Amniotic epithelial cell (primary cell): ENCODE measurements at regions not wholly inside any gene's neighbourhood (a gene's known extent, or its start where the extent isn't known, plus 50 kb on each side); places are given as distances from the start of the nearest gene placed in this dataset.

ENCODE experiments used
- DNase-seq: peaks from one replicate; pipeline ENCODE4 v3.0.0-alpha.2; 2010; ENCODE audit warnings: low read depth

DNA sequence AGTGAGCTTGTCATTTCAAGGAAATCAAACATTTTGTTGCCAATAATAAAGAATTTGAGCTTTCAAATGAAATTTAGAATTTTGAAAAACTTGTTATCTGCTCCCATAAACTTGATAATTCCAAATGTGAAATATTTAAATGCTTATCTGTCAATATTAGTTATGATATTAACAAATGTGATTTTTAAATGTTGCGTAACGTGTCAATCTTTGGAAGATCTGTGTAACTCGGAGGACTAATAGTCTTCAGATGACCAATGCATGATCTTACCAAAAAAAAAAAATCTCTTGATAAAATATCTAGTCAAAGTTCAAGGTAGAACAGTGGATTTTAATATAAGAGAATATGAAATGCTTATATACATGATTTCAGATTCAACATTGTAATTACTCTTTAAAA is 274.5 kb upstream of the HSF2 start:
- DNase-seq: no peak

DNA sequence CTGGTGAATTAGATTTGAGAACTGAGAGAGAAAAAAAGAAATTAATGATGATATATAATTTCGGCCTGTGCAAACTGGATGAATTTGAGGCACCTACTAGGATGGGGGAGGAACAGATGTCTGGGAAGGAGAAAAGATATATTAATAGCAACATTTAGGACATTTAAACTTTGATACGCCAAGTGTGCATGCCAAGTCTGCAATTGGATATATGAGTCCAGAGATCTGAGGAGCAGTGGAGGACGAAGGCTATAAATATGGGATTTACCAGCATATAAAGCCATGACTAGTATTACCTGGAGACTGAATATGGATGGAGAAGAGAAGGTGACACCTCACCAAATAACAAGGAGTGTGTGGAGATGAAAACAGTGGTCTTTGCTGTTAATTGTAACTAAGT is 272.6 kb upstream of the HSF2 start:
- DNase-seq: no peak

DNA sequence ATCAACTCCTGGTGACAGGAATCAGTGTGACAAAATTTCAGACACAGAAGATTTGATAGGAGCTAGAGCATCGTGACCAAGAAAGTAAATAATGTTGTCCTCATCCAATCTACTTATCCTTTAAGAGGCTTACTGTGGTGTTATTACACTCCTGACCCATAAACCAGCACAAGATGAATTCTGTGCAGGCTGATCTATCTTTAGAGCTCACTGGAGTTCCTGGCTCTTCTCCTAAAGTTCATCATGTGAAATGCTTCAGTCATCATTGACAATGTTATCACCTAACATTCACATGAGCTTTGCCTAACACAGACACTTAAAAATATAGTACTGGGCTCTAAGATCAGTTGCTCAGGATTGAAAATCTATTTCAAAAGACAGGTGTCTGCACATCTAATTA is 271.0 kb upstream of the HSF2 start:
- no peak for DNase-seq

DNA sequence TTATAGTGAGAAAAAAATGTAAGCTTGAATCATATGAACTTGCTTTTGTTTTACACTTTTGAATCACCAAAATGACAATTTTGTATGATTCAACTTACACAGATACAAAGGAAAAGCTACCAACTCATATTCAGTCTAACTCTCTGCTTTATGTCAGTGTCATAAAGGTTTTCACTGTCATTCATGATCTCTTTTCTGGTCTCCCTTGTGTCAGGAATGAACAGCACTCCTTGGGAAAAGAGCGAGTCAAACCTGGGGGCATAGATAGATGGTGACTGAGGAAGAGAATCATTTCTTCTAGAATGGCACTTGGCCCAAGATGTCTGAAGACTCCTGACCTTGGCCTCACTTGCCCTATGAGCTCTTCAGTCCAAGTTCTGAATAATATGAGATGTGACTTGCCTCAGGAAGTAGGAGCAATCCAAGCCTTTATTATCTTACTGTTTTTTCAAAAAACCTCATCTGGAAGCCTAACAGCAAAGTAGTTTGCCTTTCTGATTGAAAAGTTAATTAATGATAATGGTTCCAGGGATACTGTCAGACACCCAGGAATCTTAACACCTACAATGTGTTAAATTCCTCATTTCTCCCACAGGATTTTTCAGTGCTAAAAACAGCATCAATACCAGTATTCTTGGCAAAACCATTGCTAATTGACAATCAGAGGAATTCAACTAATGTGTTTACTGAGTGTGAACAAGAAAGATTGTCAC is 270.0 kb upstream of the HSF2 start:
- DNase-seq: no peak

DNA sequence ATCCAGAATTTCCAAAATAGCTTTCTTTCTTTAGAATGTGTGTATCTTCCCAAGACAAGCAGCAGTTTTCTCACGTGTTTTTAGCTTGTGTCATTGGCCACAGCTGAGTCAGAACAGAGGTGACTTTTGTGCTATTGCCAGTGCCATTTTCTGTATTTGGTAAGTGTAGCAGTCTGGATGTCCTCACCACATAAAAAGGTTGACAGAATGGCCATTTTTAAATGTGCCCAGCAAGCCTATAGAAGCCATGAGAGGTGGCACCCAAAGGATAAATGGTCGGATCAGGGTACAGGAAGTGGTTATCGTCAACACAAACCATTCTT is 269.5 kb upstream of the HSF2 start:
- no peak for DNase-seq

DNA sequence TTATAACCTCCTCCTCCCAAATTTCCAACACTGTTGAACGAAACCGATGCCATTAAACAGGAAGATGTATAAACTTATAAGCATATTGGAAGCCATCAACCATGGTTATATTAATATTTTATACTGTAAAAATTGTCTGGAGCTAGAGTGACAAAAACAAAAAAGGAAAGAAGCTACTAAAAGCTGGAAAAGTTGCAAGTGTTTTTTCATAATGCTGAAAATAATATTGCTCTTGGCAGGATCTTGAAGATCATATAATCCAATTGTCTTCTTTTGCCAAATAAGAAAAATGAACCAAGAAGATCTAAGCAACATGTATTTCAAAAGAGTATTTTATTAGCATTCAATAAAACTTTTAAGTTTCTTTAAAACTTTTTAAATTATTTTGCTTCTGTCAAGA is 268.9 kb upstream of the HSF2 start:
- no peak for DNase-seq

DNA sequence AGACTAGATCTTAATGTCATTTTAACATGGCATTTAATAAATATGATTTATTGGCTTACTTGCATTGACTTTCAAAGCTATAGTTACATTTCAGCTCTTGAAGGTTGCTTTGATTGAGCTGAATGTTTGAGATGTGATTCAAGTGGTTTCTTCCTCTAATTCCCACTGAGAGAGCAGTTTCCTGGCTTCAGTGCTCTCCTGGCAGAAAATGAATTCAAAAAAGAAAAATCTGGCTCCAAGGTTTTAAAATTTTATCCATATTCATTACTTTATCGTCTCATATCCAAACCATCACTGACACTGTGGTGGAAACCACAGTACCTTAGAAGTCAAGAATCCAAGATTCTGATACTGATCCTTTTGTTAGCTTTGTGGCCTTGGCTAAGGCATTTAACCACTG is 263.1 kb upstream of the HSF2 start:
- no peak for DNase-seq

DNA sequence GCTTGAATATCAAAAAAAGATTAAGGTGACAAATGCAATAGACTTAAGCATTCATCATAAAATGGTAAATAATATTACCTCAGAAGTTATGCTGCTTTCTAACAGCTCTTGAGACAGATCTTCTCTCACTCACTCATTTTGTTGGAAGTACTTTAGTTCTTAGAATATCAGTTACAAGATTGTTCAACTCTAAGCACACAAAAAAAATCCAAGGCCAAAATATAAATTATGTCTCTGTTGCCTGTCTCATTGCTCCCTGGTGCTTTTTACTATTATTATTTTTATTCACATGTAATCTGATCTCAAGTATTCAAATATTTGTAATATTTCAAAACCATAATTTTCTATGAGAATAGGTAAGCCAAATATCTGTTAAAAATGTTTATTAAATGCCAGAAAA is 259.4 kb upstream of the HSF2 start:
- DNase-seq: no peak

DNA sequence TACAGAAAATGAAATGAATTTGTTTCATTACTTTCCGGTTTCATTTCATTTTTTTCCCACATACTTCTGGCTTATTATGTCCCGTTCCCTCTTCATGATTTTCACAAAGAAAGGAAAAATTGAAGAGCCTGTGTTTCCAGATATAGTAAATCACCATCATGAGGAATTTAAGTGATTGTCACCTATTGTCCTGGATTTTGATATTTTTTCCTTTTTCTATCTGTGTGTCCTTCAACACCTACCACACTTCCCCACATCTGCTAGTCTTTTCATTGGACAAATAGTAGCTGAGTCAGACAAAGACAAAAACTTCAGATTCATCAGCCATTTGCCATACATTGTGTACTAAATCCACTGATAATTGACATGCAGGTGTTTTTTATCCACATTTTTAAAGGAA is 258.2 kb upstream of the HSF2 start:
- no peak for DNase-seq

DNA sequence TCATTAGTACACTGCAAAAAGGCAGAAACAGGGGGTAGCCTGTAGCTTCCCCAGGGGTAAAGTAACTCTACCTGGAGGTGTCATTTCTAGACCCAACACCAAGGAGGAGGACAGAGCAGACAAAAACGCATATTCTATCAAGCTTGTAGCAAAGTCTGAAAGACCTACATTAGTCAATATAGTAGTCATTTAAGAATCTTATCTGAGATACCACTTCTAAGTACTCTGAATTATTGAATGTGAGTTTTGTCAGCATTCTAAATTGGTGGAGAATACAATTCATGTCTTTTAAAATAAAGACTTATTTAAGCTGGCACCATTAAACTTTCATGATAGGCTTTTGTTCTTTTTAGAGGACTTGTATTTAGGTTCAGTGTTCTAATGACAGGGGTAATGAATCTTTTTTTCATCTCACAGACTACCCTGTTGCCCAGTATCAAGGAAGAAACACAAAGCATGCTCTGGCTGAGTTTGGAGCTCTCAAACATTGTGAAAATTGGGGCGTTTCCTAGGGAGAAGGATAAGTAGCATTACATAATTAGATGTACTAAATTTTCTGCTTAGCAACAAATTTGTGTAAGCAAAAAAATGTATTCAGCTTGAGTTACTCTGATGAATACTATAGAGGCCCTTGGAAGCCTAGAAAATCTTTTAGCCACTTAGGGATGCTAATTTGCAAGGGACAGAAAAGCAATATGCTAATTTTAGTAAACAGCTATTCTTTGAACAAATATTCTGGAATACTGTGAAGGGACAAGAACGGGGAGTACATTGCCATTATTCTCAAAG is 255.4 kb upstream of the HSF2 start:
- no peak for DNase-seq

DNA sequence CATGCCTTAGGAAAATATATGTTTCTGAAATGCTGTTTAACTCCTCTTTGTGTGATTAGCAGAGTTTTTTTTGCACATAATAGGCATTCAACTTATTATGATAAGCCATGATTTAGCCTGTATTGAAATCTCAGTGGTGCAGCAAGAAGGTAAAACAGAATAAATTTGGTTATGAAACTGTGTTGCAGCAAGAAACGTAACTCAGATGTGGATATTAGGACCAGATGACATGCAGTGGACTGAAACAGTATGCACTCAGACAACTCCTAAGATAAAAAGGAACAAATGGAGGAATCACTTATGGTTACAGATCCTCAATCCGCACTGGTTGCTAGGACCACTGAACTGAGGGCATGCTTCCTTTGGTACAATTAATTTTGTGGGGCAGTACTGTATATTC is 254.2 kb upstream of the HSF2 start:
- DNase-seq: no peak

DNA sequence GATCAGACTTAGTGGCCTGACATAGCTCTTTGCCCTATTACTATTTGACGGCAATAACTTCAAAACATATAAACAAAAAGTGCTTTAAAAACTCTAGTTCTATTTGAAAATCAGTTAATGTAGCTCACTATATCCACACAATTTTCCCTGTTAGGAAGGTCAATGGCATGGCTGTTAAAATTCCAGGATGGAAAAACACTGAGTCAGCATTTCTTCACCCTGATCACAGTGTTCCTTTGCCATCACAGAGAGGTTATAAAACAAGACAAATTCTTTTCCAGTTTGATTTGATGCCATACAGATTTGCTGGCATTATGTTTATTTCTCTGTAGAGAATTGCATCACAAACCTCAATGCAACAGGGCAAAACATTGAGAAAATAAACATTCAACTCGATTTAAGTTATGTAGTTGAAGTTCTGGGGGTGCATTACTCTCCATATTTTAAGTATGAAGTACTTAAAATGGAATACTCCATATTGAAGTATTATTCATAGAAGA is 253.7 kb upstream of the HSF2 start:
- no peak for DNase-seq

DNA sequence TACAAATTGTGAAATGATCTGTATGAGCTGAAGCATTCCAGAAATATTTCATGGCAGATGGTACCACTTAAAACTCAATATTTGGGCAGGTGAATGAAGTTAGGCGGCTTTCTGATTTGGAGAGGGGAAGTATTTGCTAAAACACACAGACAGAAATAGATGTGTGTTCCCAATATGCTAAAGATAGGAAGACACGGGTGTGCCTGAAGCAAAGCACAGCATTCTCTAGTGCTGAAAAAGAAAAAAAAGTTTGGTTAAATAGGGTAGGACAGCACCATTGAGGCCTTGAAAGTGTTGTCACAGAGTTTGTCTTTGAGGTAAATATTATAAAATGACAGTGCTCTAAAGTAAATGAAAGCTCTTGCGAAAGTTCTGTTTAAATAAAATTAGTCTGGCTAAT is 252.2 kb upstream of the HSF2 start:
- no peak for DNase-seq

DNA sequence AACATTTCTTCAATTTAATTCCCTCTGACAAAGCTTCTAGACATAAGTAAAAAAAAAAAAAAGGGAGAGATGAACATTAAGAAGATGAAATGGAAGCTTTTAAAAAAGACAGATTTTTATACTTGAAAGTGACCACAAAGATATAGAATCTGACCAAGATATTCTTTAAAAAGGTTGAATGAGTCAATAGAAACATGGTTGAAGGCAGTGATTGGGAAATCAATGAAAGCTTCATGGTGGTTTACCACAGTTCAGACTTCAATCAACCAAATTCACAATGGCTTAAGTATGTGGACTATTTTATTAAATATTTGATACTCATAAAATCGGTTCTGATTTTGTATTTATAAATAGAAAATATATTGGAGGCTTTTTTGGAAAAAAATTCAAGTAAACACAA is 248.4 kb upstream of the HSF2 start:
- DNase-seq: peak; percentile 79

DNA sequence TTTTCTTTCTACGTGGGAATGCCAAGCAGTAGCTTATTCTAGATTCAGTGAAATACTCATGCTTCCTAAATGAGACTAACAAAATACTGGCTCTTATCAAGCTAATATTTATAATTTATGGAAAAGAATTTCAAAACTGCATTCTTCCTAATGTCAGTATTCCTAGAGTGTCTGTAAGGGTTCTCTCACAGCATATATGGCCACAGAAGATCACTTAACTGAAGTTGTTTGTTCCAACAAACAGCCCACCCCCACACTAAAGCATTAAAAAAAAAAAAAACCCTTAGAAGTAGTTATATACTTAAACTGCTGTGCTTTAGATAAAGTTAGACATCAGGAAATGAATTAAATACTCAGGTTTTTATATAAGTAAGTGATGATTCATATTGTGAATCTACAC is 247.7 kb upstream of the HSF2 start:
- DNase-seq: peak; percentile 19

DNA sequence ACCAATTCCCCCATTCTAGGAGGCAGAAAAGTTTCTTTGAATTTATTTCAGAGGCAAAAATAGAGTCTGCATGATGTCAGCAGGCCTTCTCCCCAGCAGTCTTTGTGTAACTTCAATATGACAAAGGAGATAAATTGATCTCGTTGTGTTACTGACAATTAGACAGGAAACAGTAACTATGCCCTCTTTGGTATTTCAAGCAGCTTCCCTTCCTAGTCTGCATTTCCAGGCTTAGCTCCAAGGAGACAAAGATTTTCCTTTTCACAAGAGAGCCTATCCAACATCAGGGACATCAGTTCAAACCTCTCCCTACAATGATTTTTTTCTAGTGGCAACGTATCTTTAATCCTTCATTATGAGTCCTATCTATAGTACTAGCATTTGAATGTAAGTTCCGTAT is 245.9 kb upstream of the HSF2 start:
- no peak for DNase-seq

DNA sequence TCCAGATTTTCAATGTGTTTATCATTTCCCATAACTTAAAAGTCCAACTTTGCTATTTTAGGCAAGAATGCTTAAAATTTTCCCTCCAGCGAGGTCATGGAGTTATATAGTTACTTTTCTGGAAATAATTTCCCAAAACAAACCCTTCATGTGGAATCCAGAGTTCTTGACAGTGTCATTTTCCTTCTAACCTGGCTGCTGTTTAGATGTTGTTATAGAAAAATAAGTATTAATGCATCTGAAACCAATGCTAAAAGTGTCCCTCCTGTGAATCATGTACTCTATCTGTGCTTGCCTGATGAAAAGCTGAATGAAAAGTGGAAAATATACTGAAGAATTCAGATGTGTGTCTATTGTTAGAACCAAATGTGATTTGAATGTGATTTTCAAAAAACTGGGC is 245.3 kb upstream of the HSF2 start:
- DNase-seq: no peak

DNA sequence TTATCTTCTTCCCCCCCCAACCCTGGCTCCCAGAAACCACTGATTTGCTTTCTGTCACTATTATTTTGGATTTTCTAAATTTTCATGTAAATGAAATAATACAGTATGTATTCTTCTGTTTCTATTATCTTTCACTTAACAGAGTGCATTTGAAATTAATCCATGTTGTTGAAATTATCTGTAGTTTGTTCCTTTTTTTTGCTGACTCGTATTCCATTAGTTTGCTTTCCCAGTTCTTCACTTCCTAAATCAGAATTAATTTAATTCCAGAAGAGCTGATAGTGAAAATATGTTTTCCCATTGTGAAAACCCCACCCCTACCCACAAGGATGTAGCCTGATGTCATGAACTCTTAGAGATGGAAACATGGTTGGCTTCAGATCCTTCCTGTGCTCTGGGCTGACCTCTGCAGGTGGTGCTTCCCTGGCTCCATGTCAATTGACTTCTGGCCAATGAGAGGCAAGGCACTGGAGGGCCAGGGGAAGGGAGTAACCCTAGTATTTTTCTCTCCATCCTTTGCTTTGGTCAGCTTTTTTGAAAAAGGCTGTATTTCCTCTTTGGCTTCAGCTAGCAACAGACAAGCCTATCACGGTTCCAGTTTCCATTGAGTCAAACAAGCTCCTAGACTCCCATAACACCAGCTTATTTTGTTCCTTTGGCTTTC is 244.4 kb upstream of the HSF2 start:
- DNase-seq: no peak

DNA sequence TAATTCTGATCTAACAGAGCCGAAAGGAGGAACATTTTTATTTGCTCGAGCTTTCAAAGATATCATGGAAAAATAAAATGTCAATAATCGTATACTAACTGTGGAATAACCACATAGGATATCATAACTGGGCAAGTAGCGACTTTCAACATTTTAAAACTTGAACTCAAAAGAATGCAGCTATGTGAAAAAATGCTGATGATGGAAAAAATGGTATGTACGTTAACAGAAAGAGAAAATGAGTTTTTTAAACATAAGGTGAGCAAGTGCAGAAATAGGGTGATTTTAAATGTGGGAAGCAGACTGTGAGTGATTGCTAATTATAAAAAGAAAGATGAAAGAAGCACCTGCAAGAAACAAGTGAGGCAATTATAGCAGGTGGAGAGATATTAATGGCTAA is 238.3 kb upstream of the HSF2 start:
- DNase-seq: no peak

DNA sequence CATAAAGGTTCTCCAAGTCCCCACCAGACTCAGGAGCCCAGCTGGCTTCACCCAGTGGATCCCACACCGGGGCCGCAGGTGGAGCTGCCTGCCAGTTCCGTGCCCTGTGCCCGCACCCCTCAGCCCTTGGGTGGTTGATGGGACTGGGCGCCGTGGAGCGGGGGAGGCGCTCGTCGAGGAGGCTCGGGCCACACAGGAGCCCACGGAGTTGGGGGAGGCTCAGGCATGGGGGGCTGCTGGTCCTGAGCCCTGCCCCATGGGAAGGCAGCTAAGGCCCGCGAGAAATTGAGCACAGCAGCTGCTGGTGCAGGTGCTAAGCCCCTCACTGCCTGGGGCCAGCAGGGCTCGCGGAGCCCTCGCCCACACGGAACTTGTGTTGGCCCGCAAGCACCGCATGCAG is 234.4 kb upstream of the HSF2 start:
- DNase-seq: no peak

DNA sequence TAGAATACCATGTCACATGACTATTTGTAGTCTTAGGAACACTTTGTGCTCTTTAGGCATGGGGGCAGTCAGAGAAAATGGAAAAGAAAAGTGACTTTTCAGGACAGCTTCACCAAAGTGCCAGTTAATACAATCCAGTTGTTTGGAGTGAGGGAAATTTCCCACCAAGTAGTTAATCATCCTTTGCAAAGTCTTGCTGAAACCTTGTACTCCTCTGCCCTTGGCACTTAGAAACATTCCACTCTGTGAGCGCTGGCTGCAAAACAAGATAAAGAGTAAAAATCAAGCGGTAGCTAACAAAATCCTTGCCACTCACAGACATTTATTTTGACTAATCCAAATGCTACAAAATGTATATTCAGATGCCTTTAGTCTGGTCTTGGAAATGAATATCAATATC is 229.2 kb upstream of the HSF2 start:
- peak; percentile 44 for DNase-seq

DNA sequence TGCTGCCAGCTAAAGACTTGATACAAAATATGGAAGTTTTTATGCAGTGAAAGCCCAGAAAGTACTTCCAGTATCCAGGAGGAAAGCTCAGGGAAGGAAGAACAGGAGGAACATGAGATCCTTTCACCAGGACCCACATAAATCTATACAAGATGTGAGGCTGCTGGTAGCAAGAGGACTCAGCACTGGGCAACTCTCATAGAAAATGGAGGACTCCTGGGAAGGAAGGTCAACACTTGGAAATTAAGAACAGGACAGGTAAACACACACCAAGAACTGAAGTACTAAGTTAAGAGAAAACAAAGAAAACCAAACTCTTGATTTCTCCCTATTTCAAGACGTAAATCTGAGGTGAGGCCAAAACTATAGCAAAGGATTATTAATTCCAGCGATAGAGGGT is 220.5 kb upstream of the HSF2 start:
- DNase-seq: no peak

DNA sequence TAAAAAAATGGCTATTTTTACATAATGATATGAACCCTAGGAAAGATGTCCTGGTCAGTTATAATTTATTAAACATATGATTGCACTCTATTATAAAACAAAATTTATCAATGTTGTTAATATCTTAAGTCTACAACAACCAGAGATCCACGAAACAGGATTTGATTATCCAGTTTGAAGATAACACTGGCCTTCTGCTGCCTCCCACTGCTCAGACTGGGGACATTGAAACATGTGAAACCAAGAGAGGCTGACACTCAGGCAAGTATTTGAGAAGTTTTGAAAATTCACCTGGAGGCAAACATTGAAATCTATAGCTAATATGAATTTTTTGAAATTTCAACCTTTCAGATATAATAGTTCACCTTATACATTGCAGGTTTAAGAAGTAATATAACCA is 219.3 kb upstream of the HSF2 start:
- peak; percentile 40 for DNase-seq
